A172 (cell line): ENCODE measurements at regions not wholly inside any gene's neighbourhood (a gene's known extent, or its start where the extent isn't known, plus 50 kb on each side); places are given as distances from the start of the nearest gene placed in this dataset.

Source experiments
- DNase-seq: peaks from one replicate; pipeline ENCODE4 v3.0.0-alpha.2; 2015; ENCODE audit warnings: low spot score

GRCh38 chr7:34603711-34604444, 54.1 kb upstream of the NPSR1 start:
- DNase-seq, result no peak
